ENCODE measurements at regions not wholly inside any gene's neighbourhood (a gene's known extent, or its start where the extent isn't known, plus 50 kb on each side); places are given as distances from the start of the nearest gene placed in this dataset.
"Not testable (repeated sequence)": the region's sequence is repeated elsewhere in the genome, so short reads cannot be mapped to it uniquely, and the experiment has no call there.

DNA sequence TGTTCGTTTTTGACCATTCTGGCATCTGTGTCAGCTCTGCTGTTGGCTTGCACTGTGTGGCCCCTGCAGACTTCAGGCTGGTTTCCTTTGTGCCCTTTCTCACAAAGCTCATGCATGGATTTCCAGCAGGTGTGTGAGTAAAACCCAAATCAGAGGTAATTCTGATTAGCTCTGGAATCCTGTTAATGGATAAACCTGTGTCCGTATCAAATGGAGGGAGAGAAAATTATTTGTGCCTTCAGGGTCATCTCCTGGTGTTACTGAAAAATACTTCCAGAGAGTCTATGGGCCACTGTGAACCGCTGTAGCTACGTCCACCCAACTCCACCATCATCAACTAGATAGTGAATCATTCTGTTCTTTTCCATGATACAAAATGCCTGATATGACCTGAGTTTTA, 726.1 kb upstream of the TPTE start:
- intact Hi-C loops (cut with DNase I); H3K27ac ChIP-seq; H3K9me3 ChIP-seq; H3K27me3 ChIP-seq; H3K4me3 ChIP-seq; H3K4me1 ChIP-seq; H3K36me3 ChIP-seq; DNase-seq (ENCODE audit: low spot score in 2 of 2): not testable (repeated sequence)

DNA sequence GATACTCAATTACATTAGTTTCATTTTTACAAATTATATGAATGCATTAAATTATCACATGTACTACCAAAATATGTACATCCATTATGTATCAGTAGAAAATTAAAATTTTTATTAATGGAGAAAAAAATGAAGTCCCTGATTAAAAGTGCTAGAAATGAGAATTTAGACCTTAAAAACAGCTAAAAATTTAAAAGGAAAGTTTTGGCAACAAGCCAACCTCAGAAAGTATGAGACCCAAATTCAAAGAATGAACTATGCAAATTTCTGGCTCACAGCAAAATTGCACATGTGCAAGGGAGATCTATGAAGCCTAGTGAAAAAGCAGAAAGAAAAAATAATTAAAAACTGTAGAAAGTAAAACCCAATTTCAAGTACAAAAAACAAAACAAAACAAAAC, 725.1 kb upstream of the TPTE start:
- DNase-seq (ENCODE audit: low spot score in 2 of 2); H3K36me3 ChIP-seq; H3K27ac ChIP-seq; H3K27me3 ChIP-seq; H3K4me1 ChIP-seq; H3K9me3 ChIP-seq; intact Hi-C loops (cut with DNase I); H3K4me3 ChIP-seq: not testable (repeated sequence)

DNA sequence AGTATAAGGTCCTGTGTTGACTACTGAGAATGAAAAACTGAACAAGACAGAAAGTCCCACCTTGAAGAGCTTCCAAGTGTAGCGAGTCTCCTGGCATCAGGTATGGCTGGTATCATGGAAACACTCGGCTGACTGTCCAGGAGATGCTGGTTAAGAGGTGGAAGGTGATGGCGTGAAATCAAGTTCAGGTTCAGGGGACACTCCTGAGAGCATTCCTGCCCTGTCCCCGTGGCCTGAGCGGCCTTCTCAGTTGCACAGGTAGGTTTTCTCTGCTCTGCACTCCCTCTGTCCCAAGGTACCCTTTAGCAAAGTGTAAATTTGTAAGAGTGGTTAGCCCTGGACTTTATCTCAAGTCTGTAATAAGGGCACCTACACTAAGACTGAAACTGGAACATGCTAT, 713.7 kb upstream of the TPTE start:
- intact Hi-C loops (cut with DNase I); DNase-seq (ENCODE audit: low spot score in 2 of 2); H3K4me3 ChIP-seq; H3K36me3 ChIP-seq; H3K27ac ChIP-seq; H3K9me3 ChIP-seq; H3K27me3 ChIP-seq; H3K4me1 ChIP-seq: not testable (repeated sequence)

DNA sequence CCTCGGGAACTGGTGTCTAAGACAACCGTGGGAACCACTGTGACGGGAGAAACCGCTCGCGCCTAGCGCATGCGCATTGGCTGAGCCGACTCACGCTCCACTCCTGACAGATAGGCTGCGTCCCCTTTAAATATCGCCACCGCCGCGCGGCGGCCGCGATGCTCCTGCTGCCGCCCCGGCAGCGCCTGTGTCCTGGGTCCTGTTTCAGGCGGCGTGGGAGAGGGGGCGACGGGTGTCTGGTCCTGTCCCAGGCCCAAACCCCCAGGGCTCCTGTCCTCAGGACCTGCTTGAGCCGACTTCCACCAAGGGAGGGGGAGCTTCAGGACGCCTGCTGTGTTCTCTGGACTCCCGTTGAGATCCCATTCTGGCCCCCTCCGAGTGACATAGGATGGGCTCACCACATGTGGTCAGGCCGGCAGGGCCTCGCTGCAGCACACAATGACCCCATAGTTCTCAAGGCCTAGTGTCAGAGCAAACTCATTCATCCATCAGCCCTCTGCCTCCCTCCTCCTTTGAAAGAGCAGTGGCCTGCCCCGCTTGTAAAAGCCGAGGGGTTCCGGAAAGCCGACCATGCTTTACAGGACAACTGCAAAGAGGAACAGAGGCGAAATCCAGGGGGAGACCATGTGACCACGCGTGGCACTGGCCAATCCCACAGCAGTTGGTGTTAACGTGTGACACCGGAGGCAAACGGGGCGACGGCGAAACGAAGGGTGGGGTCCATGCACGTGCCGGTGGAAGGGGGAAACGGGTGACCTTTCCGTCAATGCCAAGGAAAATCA, 710.0 kb upstream of the TPTE start:
- DNase-seq (ENCODE audit: low spot score in 2 of 2); intact Hi-C loops (cut with DNase I); H3K27me3 ChIP-seq; H3K27ac ChIP-seq; H3K36me3 ChIP-seq; H3K4me3 ChIP-seq; H3K9me3 ChIP-seq; H3K4me1 ChIP-seq: not testable (repeated sequence)

DNA sequence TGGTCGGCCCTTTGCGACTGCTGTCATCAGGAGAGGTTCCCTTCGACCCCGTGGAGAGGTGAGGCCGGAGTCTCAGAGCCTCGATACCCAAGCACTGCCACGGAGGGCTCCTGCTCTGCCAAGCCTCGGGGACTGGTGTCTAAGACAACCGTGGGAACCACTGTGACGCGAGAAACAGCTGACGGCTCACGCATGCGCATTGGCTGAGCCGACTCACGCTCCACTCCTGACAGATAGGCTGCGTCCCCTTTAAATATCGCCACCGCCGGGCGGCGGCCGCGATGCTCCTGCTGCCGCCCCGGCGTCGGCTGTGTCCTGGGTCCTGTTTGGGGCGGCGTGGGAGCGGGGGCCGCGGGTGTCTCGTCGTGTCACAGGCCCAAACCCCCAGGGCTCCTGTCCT, 708.9 kb upstream of the TPTE start:
- H3K27ac ChIP-seq; H3K4me3 ChIP-seq; H3K36me3 ChIP-seq; intact Hi-C loops (cut with DNase I); H3K4me1 ChIP-seq; H3K27me3 ChIP-seq; DNase-seq (ENCODE audit: low spot score in 2 of 2); H3K9me3 ChIP-seq: not testable (repeated sequence)

DNA sequence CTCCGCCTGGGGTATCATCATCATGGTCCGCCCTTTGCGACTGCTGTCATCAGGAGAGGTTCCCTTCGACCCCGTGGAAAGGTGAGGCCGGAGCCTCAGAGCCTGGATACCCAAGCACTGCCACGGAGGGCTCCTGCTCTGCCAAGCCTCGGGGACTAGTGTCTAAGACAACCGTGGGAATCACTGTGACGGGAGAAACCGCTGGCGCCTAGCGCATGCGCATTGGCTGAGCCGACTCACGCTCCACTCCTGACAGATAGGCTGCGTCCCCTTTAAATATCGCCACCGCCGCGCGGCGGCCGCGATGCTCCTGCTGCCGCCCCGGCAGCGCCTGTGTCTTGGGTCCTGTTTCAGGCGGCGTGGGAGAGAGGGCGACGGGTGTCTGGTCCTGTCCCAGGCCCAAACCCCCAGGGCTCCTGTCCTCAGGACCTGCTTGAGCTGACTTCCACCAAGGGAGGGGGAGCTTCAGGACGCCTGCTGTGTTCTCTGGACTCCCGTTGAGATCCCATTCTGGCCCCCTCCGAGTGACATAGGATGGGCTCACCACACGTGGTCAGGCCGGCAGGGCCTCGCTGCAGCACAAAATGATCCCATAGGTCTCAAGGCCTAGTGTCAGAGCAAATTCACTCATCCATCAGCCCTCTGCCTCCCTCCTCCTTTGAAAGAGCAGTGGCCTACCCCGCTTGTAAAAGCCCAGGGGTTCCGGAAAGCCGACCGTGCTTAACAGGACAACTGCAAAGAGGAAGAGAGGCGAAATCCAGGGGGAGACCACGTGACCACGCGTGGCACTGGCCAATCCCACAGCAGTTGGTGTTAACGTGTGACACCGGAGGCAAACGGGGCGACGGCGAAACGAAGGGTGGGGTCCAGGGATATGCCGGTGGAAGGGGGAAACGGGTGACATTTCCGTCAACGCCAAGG, 707.2 kb upstream of the TPTE start:
- H3K4me1 ChIP-seq; H3K4me3 ChIP-seq; H3K36me3 ChIP-seq; H3K27ac ChIP-seq; H3K27me3 ChIP-seq; H3K9me3 ChIP-seq; intact Hi-C loops (cut with DNase I); DNase-seq (ENCODE audit: low spot score in 2 of 2): not testable (repeated sequence)

DNA sequence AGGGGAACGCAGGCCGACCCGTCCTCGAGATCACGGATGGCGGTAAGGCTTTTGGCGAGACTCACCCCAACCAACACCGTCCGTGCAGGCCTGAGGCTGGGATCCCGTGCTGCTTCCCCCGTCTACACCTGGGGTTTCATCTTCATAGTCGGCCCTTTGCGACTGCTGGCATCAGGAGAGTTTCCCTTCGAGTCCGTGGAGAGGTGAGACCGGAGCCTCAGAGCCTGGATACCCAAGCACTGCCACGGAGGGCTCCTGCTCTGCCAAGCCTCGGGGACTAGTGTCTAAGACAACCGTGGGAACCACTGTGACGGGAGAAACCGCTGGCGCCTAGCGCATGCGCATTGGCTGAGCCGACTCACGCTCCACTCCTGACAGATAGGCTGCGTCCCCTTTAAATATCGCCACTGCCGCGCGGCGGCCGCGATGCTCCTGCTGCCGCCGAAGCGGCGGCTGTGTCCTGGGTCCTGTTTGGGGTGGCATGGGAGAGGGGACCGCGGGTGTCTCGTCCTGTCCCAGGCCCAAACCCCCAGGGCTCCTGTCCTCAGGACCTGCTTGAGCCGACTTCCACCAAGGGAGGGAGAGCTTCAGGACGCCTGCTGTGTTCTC, 706.1 kb upstream of the TPTE start:
- H3K27me3 ChIP-seq; H3K4me3 ChIP-seq; H3K4me1 ChIP-seq; H3K36me3 ChIP-seq; intact Hi-C loops (cut with DNase I); H3K27ac ChIP-seq; H3K9me3 ChIP-seq; DNase-seq (ENCODE audit: low spot score in 2 of 2): not testable (repeated sequence)

DNA sequence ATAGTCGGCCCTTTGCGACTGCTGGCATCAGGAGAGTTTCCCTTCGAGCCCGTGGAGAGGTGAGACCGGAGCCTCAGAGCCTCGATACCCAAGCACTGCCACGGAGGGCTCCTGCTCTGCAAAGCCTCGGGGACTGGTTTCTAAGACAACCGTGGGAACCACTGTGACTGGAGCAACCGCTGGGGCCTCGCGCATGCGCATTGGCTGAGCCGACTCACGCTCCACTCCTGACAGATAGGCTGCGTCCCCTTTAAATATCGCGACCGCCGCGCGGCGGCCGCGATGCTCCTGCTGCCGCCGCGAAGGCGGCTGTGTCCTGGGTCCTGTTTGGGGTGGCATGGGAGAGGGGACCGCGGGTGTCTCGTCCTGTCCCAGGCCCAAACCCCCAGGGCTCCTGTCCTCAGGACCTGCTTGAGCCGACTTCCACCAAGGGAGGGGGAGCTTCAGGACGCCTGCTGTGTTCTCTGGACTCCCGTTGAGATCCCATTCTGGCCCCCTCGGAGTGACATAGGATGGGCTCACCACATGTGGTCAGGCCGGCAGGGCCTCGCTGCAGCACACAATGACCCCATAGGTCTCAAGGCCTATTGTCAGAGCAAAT, 704.5 kb upstream of the TPTE start:
- H3K9me3 ChIP-seq; H3K4me3 ChIP-seq; intact Hi-C loops (cut with DNase I); DNase-seq (ENCODE audit: low spot score in 2 of 2); H3K27ac ChIP-seq; H3K27me3 ChIP-seq; H3K4me1 ChIP-seq; H3K36me3 ChIP-seq: not testable (repeated sequence)

DNA sequence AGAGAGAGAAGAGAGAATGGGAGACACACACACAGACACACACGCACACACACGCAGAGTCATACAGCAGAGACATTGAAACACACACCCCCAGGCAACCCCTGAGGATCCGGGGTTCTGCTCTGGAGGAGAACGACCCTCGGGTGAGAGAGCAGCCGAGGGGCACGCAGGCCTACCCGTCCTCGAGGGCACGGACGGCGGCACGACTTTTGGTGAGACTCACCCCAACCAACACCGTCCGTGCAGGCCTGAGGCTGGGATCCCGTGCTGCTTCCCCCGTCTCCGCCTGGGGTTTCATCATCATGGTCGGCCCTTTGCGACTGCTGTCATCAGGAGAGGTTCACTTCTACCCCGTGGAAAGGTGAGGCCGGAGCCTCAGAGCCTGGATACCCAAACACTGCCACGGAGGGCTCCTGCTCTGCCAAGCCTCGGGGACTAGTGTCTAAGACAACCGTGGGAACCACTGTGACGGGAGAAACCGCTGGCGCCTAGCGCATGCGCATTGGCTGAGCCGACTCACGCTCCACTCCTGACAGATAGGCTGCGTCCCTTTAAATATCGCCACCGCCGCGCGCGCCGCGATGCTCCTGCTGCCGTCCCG, 703.4 kb upstream of the TPTE start:
- intact Hi-C loops (cut with DNase I); H3K4me1 ChIP-seq: not testable (repeated sequence)

DNA sequence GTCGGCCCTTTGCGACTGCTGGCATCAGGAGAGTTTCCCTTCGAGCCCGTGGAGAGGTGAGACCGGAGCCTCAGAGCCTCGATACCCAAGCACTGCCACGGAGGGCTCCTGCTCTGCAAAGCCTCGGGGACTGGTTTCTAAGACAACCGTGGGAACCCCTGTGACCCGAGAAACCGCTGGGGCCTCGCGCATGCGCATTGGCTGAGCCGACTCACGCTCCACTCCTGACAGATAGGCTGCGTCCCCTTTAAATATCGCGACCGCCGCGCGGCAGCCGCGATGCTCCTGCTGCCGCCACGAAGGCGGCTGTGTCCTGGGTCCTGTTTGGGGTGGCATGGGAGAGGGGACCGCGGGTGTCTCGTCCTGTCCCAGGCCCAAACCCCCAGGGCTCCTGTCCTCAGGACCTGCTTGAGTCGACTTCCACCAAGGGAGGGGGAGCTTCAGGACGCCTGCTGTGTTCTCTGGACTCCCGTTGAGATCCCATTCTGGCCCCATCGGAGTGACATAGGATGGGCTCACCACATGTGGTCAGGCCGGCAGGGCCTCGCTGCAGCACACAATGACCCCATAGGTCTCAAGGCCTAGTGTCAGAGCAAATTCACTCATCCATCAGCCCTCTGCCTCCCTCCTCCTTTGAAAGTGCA, 701.7 kb upstream of the TPTE start:
- H3K9me3 ChIP-seq; H3K4me3 ChIP-seq; intact Hi-C loops (cut with DNase I); H3K4me1 ChIP-seq; DNase-seq (ENCODE audit: low spot score in 2 of 2); H3K27me3 ChIP-seq; H3K27ac ChIP-seq; H3K36me3 ChIP-seq: not testable (repeated sequence)

More for the DNA sequence above, 703.4 kb upstream of the TPTE start:
- not testable (repeated sequence) for H3K4me3 ChIP-seq; H3K27me3 ChIP-seq; H3K27ac ChIP-seq; H3K9me3 ChIP-seq; H3K36me3 ChIP-seq; DNase-seq (ENCODE audit: low spot score in 2 of 2)

DNA sequence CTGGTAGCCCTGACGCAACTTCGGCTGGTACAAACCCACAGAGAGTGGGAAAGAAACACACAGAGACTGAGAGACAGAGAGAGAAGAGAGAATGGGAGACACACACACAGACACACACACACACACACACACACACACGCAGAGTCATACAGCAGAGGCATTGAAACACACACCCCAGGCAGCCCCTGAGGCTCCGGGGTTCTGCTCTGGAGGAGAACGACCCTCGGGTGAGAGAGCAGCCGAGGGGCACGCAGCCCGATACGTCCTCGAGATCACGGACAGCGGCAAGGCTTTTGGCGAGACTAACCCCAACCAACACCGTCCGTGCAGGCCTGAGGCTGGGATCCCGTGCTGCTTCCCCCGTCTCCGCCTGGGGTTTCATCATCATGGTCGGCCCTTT, 700.8 kb upstream of the TPTE start:
- H3K4me3 ChIP-seq; H3K27ac ChIP-seq; H3K36me3 ChIP-seq; intact Hi-C loops (cut with DNase I); H3K9me3 ChIP-seq; H3K4me1 ChIP-seq; H3K27me3 ChIP-seq; DNase-seq (ENCODE audit: low spot score in 2 of 2): not testable (repeated sequence)

DNA sequence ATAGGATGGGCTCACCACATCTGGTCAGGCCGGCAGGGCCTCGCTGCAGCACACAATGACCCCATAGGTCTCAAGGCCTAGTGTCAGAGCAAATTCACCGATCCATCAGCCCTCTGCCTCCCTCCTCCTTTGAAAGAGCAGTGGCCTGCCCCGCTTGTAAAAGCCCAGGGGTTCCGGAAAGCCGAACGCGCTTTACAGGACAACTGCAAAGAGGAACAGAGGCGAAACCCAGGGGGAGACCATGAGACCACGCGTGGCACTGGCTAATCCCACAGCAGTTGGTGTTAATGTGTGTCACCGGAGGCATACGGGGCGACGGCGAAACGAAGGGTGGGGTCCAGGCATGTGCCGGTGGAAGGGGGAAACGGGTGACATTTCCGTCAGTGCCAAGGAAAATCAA, 699.9 kb upstream of the TPTE start:
- DNase-seq (ENCODE audit: low spot score in 2 of 2); H3K4me1 ChIP-seq; H3K36me3 ChIP-seq; H3K9me3 ChIP-seq; H3K4me3 ChIP-seq; H3K27me3 ChIP-seq; H3K27ac ChIP-seq; intact Hi-C loops (cut with DNase I): not testable (repeated sequence)

DNA sequence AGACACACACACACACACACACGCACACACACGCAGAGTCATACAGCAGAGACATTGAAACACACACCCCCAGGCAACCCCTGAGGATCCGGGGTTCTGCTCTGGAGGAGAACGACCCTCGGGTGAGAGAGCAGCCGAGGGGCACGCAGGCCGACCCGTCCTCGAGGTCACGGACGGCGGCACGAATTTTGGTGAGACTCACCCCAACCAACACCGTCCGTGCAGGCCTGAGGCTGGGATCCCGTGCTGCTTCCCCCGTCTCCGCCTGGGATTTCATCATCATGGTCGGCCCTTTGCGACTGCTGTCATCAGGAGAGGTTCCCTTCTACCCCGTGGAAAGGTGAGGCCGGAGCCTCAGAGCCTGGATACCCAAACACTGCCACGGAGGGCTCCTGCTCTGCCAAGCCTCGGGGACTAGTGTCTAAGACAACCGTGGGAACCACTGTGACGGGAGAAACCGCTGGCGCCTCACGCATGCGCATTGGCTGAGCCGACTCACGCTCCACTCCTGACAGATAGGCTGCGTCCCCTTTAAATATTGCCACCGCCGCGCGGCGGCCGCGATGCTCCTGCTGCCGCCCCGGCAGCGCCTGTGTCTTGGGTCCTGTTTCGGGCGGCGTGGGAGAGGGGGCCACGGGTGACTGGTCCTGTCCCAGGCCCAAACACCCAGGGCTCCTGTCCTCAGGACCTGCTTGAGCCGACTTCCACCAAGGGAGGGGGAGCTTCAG, 699.1 kb upstream of the TPTE start:
- DNase-seq (ENCODE audit: low spot score in 2 of 2); intact Hi-C loops (cut with DNase I); H3K9me3 ChIP-seq; H3K4me3 ChIP-seq; H3K27ac ChIP-seq; H3K4me1 ChIP-seq; H3K36me3 ChIP-seq; H3K27me3 ChIP-seq: not testable (repeated sequence)
